Upper lobe of left lung (tissue), 6 donors: ENCODE measurements at regions not wholly inside any gene's neighbourhood (a gene's known extent, or its start where the extent isn't known, plus 50 kb on each side); places are given as distances from the start of the nearest gene placed in this dataset.

Experiments
- ATAC-seq, 2 donors: fragments of 200-7000 bp; cut with Tn5 transposase; one replicate each; pipeline ENCODE4 v1.9.1; 2022; ENCODE audit warnings: mild to moderate bottlenecking in 2 of 2, moderate library complexity in 2 of 2; ENCODE audit not compliant: low FRiP score in 2 of 2
- DNase-seq, 2 donors: peaks; one replicate each; pipeline ENCODE4 v3.0.0-alpha.2; 2019 to 2020
- H3K27ac ChIP-seq, 4 donors: fragments of 200-600 bp; sonication (generic); one replicate each; pipeline ENCODE4 v1.5.1; 2016 to 2019
- H3K27me3 ChIP-seq, 4 donors: fragments of 200-600 bp; sonication (generic); one replicate each; pipeline ENCODE4 v1.5.1; 2017 to 2019
- H3K36me3 ChIP-seq, 4 donors: fragments of 200-600 bp; sonication (generic); one replicate each; pipeline ENCODE4 v1.5.1; 2016 to 2019
- H3K4me1 ChIP-seq, 4 donors: fragments of 200-600 bp; sonication (generic); one replicate each; pipeline ENCODE4 v1.5.1; 2018 to 2019
- H3K4me3 ChIP-seq, 4 donors: fragments of 200-600 bp; sonication (generic); one replicate each; pipeline ENCODE4 v1.5.1; 2017 to 2019; ENCODE audit warnings: mild to moderate bottlenecking in 2 of 4, moderate library complexity in 1 of 4
- H3K9me3 ChIP-seq, 4 donors: fragments of 200-600 bp; sonication (generic); one replicate each; pipeline ENCODE4 v1.5.1; 2018 to 2019
- EP300 ChIP-seq, 4 donors: sonication (generic); formaldehyde crosslinking; IDR thresholded peaks; one replicate each; pipeline ENCODE4 v1.5.1; 2017; ENCODE audit warnings: antibody characterized with exemption in 4 of 4, control low read depth in 2 of 4
- POLR2A ChIP-seq, 4 donors: fragments of 450-650 bp; IDR thresholded peaks; one replicate each; pipeline ENCODE4 v1.5.1; 2016 to 2017; ENCODE audit warnings: antibody characterized with exemption in 4 of 4, mild to moderate bottlenecking in 2 of 4
- POLR2AphosphoS5 ChIP-seq, 2 donors: sonication (generic); formaldehyde crosslinking; IDR thresholded peaks; one replicate each; pipeline ENCODE4 v1.5.1; 2017; ENCODE audit warnings: antibody characterized with exemption in 2 of 2
- WGBS, 2 donors: methylation state at CpG; one replicate each; pipeline ENCODE4 v1.1.5; 2017 to 2018; 5-methylcytosine and 5-hydroxymethylcytosine counted together
- TF ChIP-seq, protein P1 (sequence below), 6 experiments: fragments of 450-650 bp in 4 of 6; fragments of 200-600 bp in 2 of 6; sonication (generic) in 2 of 6; IDR thresholded peaks; one replicate each; pipeline ENCODE4 v1.5.1; 2016 to 2019; ENCODE audit warnings: antibody characterized with exemption in 6 of 6
- donor health status: DM: no; HTN: no; CAD: no; lungs with moderate emphysema.
- donor health status: DM: no; HTN: yes; CAD: no; lungs with severe emphysema.

DNA sequence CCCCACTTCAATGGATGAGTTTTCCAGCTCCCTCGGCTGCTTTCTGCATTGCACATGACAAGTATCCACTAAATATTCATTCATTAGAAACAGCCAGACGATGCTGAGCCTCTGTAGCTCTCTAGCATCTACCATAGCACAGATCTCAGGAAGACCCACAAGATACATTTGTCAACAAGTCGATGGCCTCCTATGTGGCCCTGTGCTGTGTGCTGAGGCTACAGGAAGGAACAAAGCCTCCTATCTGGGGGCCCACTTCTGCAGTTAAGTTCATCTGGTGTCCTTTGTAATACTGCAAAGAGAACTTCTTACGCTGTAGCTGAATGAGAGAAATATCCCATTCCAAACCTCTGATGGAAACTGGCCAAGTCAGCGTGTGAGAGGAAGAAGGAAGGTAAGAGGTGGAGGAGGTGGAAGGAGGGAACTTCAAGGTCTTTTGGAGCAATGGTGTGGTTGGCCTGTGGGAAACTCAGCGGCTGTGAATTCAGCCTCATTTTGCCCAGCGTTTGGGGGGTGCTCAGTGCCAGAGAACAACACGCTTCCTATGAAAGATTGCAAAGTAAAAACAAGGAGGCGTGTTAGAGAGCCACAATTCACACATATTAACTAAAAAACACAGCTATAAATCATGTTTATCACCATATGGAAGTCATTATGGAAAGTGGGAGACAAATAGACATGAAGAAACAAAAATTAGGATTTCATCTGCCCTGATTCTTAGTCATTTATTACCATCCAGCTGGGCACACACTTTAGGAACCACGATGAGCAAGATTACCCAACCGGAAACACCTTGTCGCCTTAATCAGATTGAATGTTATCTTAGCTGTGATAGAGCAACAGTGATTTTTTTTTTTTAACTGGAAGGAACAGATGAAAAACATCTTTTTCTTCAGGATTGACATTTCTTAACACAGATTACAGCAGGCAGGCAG lies 62.2 kb upstream of the USP6NL start:
- TF ChIP-seq POLR2AphosphoS5 (IDR thresholded peaks at IDR 0.05): no peak
- no peak for TF ChIP-seq EP300 (IDR thresholded peaks at IDR 0.05)
- no peak for TF ChIP-seq POLR2A (IDR thresholded peaks at IDR 0.05)
- TF ChIP-seq, protein P1, sequence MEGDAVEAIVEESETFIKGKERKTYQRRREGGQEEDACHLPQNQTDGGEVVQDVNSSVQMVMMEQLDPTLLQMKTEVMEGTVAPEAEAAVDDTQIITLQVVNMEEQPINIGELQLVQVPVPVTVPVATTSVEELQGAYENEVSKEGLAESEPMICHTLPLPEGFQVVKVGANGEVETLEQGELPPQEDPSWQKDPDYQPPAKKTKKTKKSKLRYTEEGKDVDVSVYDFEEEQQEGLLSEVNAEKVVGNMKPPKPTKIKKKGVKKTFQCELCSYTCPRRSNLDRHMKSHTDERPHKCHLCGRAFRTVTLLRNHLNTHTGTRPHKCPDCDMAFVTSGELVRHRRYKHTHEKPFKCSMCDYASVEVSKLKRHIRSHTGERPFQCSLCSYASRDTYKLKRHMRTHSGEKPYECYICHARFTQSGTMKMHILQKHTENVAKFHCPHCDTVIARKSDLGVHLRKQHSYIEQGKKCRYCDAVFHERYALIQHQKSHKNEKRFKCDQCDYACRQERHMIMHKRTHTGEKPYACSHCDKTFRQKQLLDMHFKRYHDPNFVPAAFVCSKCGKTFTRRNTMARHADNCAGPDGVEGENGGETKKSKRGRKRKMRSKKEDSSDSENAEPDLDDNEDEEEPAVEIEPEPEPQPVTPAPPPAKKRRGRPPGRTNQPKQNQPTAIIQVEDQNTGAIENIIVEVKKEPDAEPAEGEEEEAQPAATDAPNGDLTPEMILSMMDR (IDR thresholded peaks at IDR 0.05): no peak
- Histone ChIP-seq H3K27ac (no peak overlapping the region), H3K27me3 (no peaks in the 10 kb centered on the region), H3K4me1 (no peaks in the 10 kb centered on the region), H3K36me3 (no peaks in the 10 kb centered on the region), H3K4me3 (no peak overlapping the region), H3K9me3 (no peaks in the 10 kb centered on the region)
- WGBS, 2 donors: 48 to 53% methylated on average over 12 of the region's 12 CpGs
- DNase-seq: no peak
- no peak for ATAC-seq

DNA sequence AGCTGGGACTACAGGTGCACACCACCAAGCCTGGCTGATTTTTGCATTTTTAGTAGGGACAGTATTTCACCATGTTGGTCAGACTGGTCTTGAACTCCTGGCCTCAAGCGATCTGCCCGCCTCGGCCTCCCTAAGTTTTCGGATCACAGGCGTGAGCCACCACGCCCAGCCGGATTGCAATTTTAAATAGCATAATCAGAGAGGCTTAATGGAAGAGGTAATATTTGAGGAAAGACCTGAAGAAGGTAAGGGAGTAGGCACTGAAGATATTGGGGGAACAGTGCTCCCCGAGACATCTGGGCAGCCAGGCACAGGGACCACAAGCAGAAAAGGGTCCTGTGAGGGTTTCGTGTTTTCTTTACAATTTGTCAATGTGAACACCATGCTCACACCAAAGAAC lies 61.4 kb upstream of the USP6NL start:
- no peaks in the 10 kb centered on the region for H3K36me3 ChIP-seq
- WGBS, 2 donors: 95 to 96% methylated on average over 9 of the region's 9 CpGs
- TF ChIP-seq, protein P1 (IDR thresholded peaks at IDR 0.05): no peak
- TF ChIP-seq POLR2A (IDR thresholded peaks at IDR 0.05): no peak
- no peak for TF ChIP-seq EP300 (IDR thresholded peaks at IDR 0.05)
- no peak for TF ChIP-seq POLR2AphosphoS5 (IDR thresholded peaks at IDR 0.05)
- H3K27ac ChIP-seq: no peak overlapping the region
- ATAC-seq (no peak), DNase-seq (no peak)
- H3K27me3 ChIP-seq: no peaks in the 10 kb centered on the region
- H3K4me1 ChIP-seq: no peaks in the 10 kb centered on the region
- no peak overlapping the region for H3K4me3 ChIP-seq
- no peaks in the 10 kb centered on the region for H3K9me3 ChIP-seq

DNA sequence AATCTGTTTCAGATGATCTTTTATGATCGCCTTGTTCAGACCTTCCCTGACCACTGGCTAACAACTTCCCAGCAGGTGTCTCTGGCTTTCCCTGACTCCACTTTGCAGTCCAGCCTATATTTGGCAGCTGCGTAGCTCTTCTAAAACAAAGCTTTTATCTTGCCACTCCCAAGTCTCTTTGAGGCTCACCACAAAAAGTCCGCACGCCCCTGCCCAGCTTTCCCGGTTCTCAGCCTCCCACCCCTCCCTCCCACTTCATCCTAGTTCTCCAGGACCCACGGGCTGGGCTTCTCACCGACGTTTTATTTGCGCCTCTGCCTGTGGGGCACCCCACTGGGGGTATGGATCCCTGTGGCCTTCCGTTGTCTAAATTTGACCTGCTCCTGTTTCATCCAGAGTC lies 58.9 kb upstream of the USP6NL start:
- TF ChIP-seq EP300 (IDR thresholded peaks at IDR 0.05) (no peak), POLR2AphosphoS5 (IDR thresholded peaks at IDR 0.05) (no peak), POLR2A (IDR thresholded peaks at IDR 0.05) (no peak)
- TF ChIP-seq, protein P1 (IDR thresholded peaks at IDR 0.05): no peak
- 69 to 75% methylated on average over 10 of the region's 10 CpGs for WGBS, 2 donors
- H3K4me3 ChIP-seq: no peak overlapping the region
- no peaks in the 10 kb centered on the region for H3K9me3 ChIP-seq
- H3K27me3 ChIP-seq: no peaks in the 10 kb centered on the region
- no peaks in the 10 kb centered on the region for H3K36me3 ChIP-seq
- ATAC-seq (no peak), DNase-seq (no peak)
- no peak overlapping the region for H3K27ac ChIP-seq
- H3K4me1 ChIP-seq: no peaks in the 10 kb centered on the region

DNA sequence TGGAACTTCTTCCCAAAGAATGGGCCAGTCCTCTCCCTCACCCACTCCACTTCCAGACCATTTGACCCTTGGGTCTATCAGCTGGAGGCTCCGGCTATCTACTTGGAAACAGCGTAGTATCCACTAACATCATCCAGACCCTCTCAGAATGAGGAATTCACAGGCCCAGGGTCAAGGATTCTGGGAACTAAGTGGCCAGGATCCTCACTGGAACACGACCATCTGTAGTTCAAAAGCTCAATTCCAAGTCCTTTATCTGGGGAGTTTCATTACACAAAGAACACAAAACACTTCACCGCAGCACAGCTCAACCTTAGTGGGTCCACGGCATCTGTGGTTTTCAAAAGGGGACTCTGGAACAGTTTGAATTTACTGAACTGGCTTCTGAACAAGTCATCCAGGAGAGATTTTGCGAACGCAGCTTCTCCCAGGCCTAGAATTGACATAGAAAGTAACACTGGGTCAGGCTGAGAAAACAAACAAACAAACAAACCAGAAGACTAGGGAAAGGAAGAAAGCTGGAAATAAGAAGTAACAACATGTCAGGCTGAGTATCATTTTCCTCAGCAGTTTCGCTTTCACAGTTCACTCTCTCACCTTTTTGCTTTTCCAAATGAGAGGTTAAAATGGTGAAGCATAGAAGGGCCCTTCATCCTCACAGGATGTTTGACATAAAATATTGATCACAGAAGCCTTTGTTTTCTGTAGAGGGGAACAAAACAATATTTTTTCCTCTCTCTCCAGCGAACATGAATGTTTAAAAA lies 57.6 kb upstream of the USP6NL start:
- no peaks in the 10 kb centered on the region for H3K4me1 ChIP-seq
- WGBS, 2 donors: 81 to 87% methylated on average over 9 of the region's 9 CpGs
- DNase-seq: no peak
- TF ChIP-seq POLR2AphosphoS5 (IDR thresholded peaks at IDR 0.05) (no peak), EP300 (IDR thresholded peaks at IDR 0.05) (no peak)
- ATAC-seq: no peak
- H3K27me3 ChIP-seq: no peaks in the 10 kb centered on the region
- no peaks in the 10 kb centered on the region for H3K36me3 ChIP-seq
- no peak overlapping the region for H3K4me3 ChIP-seq
- H3K27ac ChIP-seq: no peak overlapping the region
- H3K9me3 ChIP-seq: no peaks in the 10 kb centered on the region

DNA sequence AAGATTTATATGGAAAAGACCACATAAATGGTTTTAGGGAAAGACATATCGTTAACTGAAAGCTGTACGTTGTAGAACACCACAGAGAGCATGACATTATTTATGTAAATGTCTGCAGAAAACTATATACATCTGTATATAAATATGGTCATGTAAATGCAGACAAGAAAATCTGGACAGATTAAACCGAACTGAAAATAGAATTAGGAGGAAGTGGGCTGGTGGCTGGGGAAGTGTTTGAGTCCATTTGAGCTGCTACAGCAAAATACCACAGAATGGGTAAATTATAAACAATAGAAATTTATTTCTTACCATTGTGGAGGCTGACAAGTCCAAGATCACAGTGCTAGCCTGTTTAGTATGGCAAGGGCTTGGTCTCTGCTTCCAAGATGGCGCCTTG lies 56.3 kb upstream of the USP6NL start:
- WGBS, 2 donors: 74 to 81% methylated on average over 4 of the region's 4 CpGs
- ATAC-seq (no peak), DNase-seq (no peak)
- no peaks in the 10 kb centered on the region for H3K9me3 ChIP-seq
- no peaks in the 10 kb centered on the region for H3K4me1 ChIP-seq
- TF ChIP-seq, protein P1 (IDR thresholded peaks at IDR 0.05): no peak
- no peaks in the 10 kb centered on the region for H3K36me3 ChIP-seq
- H3K27me3 ChIP-seq: no peaks in the 10 kb centered on the region
- H3K4me3 ChIP-seq: no peak overlapping the region
- H3K27ac ChIP-seq: no peak overlapping the region
